Lung (tissue), 11 donors: ENCODE measurements at regions not wholly inside any gene's neighbourhood (a gene's known extent, or its start where the extent isn't known, plus 50 kb on each side); places are given as distances from the start of the nearest gene placed in this dataset.

Experiments
- ATAC-seq: fragments of 200-7000 bp; cut with Tn5 transposase; one replicate; pipeline ENCODE4 v1.9.1; 2020; ENCODE audit warnings: moderate number of reproducible peaks; ENCODE audit not compliant: insufficient read depth, low FRiP score
- DNase-seq, 3 donors: peaks; one replicate each; pipeline ENCODE4 v3.0.0-alpha.2; 2013 to 2017
- H3K27ac ChIP-seq, 2 donors: one replicate each; pipeline ENCODE4 v1.5.1; 2013; ENCODE audit warnings: mild to moderate bottlenecking in 2 of 2, moderate library complexity in 2 of 2, control low read depth in 1 of 2, inconsistent platforms in 1 of 2, low read depth in 1 of 2, low read length in 1 of 2
- H3K27me3 ChIP-seq, 3 donors: one replicate each; pipeline ENCODE4 v1.5.1; 2013; ENCODE audit warnings: low read length in 2 of 3; ENCODE audit not compliant: control insufficient read depth in 3 of 3, insufficient read depth in 3 of 3
- H3K36me3 ChIP-seq, 4 donors: one replicate each; pipeline ENCODE4 v1.5.1; 2013; ENCODE audit warnings: low read length in 4 of 4, mild to moderate bottlenecking in 1 of 4, moderate library complexity in 1 of 4; ENCODE audit not compliant: control insufficient read depth in 4 of 4, insufficient read depth in 4 of 4
- H3K4me1 ChIP-seq, 5 donors: one replicate each; pipeline ENCODE4 v1.5.1; 2013; ENCODE audit warnings: low read length in 5 of 5, mild to moderate bottlenecking in 2 of 5, moderate library complexity in 1 of 5; ENCODE audit not compliant: control insufficient read depth in 5 of 5, insufficient read depth in 5 of 5
- H3K4me3 ChIP-seq: one replicate; pipeline ENCODE4 v1.5.1; 2013; ENCODE audit warnings: mild to moderate bottlenecking, control low read depth, moderate library complexity
- H3K9ac ChIP-seq, 2 donors: one replicate each; pipeline ENCODE4 v1.5.1; 2013; ENCODE audit warnings: low read length in 2 of 2, control low read depth in 1 of 2; ENCODE audit not compliant: insufficient read depth in 1 of 2
- H3K9me3 ChIP-seq, 4 donors: one replicate each; pipeline ENCODE4 v1.5.1; 2013; ENCODE audit warnings: low read length in 3 of 4, mild to moderate bottlenecking in 1 of 4, moderate library complexity in 1 of 4; ENCODE audit not compliant: control insufficient read depth in 4 of 4, insufficient read depth in 3 of 4
- WGBS, 2 donors: extraction: QIAGEN DNeasy Blood & Tissue Kit; methylation state at CpG; one replicate each; pipeline ENCODE4 v1.1.7; 2013; 5-methylcytosine and 5-hydroxymethylcytosine counted together
- TF ChIP-seq, protein P1 (sequence below): IDR thresholded peaks from 2 replicates; pipeline ENCODE4 v1.5.1; 2012; ENCODE audit warnings: mild to moderate bottlenecking; ENCODE audit errors: control extremely low read depth, extremely low read depth
- donor health status: control.
- donor health status: control.
- donor health status: Bipolar disorder and iron deficiency.
- donor health status: healthy.
- donor health status: DM: yes; HTN: yes; CAD: no.

GRCh38 chr12:105840384-105840783 is 298.4 kb downstream of the NUAK1 start:
- H3K4me3 ChIP-seq: no peak overlapping the region
- H3K9ac ChIP-seq: no peak overlapping the region
- no peak overlapping the region for H3K27ac ChIP-seq
- no peaks in the 10 kb centered on the region for H3K9me3 ChIP-seq
- WGBS, 2 donors: 83 to 86% methylated on average over 4 of the region's 4 CpGs
- DNase-seq (peak in 2 of 3 donors; percentile 22 to 45), ATAC-seq (no peak)
- TF ChIP-seq, protein P1, sequence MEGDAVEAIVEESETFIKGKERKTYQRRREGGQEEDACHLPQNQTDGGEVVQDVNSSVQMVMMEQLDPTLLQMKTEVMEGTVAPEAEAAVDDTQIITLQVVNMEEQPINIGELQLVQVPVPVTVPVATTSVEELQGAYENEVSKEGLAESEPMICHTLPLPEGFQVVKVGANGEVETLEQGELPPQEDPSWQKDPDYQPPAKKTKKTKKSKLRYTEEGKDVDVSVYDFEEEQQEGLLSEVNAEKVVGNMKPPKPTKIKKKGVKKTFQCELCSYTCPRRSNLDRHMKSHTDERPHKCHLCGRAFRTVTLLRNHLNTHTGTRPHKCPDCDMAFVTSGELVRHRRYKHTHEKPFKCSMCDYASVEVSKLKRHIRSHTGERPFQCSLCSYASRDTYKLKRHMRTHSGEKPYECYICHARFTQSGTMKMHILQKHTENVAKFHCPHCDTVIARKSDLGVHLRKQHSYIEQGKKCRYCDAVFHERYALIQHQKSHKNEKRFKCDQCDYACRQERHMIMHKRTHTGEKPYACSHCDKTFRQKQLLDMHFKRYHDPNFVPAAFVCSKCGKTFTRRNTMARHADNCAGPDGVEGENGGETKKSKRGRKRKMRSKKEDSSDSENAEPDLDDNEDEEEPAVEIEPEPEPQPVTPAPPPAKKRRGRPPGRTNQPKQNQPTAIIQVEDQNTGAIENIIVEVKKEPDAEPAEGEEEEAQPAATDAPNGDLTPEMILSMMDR: no peak
- H3K4me1 ChIP-seq: peaks cover 0 to 56% (median 10%) of the 10 kb centered on the region in 5 donors
- H3K27me3 ChIP-seq: no peaks in the 10 kb centered on the region
- H3K36me3 ChIP-seq: no peaks in the 10 kb centered on the region

- no peaks in the 10 kb centered on the region for H3K36me3 ChIP-seq
- H3K9ac ChIP-seq: no peak overlapping the region
- no peaks in the 10 kb centered on the region for H3K9me3 ChIP-seq
- no peaks in the 10 kb centered on the region for H3K27me3 ChIP-seq
- no peak overlapping the region for H3K4me3 ChIP-seq
- peak overlapping the region in 1 of 2 donors; percentile 33 for H3K27ac ChIP-seq
- TF ChIP-seq, protein P1: no peak
- no peak for ATAC-seq
- peak; percentile 89 to 98 (median 96) for DNase-seq
- WGBS, 2 donors: 73 to 80% methylated on average over 4 of the region's 4 CpGs
- peaks cover 0 to 56% (median 10%) of the 10 kb centered on the region in 5 donors for H3K4me1 ChIP-seq
Measured at GRCh38 chr12:105841840-105842239, 296.9 kb downstream of the NUAK1 start.

- H3K27me3 ChIP-seq: no peaks in the 10 kb centered on the region
- WGBS, 2 donors: 70 to 75% methylated on average over 2 of the region's 2 CpGs
- TF ChIP-seq, protein P1: no peak
- no peak for ATAC-seq
- H3K4me1 ChIP-seq: peaks cover 0 to 51% (median 10%) of the 10 kb centered on the region in 5 donors
- no peaks in the 10 kb centered on the region for H3K9me3 ChIP-seq
- H3K4me3 ChIP-seq: no peak overlapping the region
- DNase-seq: peak in 1 of 3 donors; percentile 42
- no peaks in the 10 kb centered on the region for H3K36me3 ChIP-seq
- no peak overlapping the region for H3K27ac ChIP-seq
- no peak overlapping the region for H3K9ac ChIP-seq
Measured at GRCh38 chr12:105843561-105843960, 295.2 kb downstream of the NUAK1 start.
